ENCODE measurements at regions not wholly inside any gene's neighbourhood (a gene's known extent, or its start where the extent isn't known, plus 50 kb on each side); places are given as distances from the start of the nearest gene placed in this dataset.

DNA sequence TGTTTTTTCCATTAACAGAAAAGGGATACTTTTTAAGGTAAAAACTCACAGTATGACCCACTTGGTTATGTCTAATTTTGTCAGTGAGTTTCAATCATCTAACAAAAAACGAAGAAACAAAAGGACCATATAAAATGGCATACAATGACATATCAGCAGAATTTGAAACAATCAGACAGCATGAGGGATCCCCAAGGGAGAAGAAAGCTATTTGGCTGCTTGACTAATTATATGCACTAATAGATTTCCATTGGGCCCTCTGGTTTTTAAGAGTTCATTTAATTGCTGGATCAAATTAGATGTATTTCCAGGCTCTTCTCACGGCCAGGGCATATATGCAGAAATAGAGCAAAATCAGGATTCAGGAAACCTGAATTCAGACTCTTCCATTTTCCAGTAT, 376.4 kb upstream of the GBE1 start:
- TF ChIP-seq, protein P1, sequence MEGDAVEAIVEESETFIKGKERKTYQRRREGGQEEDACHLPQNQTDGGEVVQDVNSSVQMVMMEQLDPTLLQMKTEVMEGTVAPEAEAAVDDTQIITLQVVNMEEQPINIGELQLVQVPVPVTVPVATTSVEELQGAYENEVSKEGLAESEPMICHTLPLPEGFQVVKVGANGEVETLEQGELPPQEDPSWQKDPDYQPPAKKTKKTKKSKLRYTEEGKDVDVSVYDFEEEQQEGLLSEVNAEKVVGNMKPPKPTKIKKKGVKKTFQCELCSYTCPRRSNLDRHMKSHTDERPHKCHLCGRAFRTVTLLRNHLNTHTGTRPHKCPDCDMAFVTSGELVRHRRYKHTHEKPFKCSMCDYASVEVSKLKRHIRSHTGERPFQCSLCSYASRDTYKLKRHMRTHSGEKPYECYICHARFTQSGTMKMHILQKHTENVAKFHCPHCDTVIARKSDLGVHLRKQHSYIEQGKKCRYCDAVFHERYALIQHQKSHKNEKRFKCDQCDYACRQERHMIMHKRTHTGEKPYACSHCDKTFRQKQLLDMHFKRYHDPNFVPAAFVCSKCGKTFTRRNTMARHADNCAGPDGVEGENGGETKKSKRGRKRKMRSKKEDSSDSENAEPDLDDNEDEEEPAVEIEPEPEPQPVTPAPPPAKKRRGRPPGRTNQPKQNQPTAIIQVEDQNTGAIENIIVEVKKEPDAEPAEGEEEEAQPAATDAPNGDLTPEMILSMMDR (IDR thresholded peaks at IDR 0.05): no peak
- H3K4me3 Mint-ChIP-seq: no peak overlapping the region
- H3K4me1 Mint-ChIP-seq: peaks cover 2% of the 10 kb centered on the region
- no peak overlapping the region for H3K9ac ChIP-seq (ENCODE audit: insufficient read depth, low read length, poor library complexity, severe bottlenecking)
- H3K9me3 ChIP-seq (replicated peaks in 1 of 2; ENCODE audit: control insufficient read depth in 1 of 2, insufficient read depth in 1 of 2, low read length in 2 of 2): peaks cover 0 to 8% of the 10 kb centered on the region in 2 donors
- peaks cover 0 to 4% (median 3%) of the 10 kb centered on the region in 3 donors for H3K27me3 Mint-ChIP-seq (ENCODE audit: low read depth in 3 of 3)
- WGBS (ENCODE audit: insufficient coverage): no CpG with 5 or more reads among the region's 2 CpGs
- no peak overlapping the region for H3K4me2 ChIP-seq (replicated peaks; ENCODE audit: extremely low read depth, low read length, poor library complexity, severe bottlenecking)
- no peaks in the 10 kb centered on the region for H4K20me1 ChIP-seq (ENCODE audit: insufficient read depth, low read length)
- no peak for DNase-seq
- H2AFZ ChIP-seq (ENCODE audit: insufficient read depth, low read depth, low read length, poor library complexity, severe bottlenecking): no peak overlapping the region
- intact Hi-C loops (cut with micrococcal nuclease): loop anchor here in 1 of 2 donors (10.0 kb wide), 1 partner anchor 643 kb away; no protein-coding TSS in a partner anchor
- no peak overlapping the region for H3K4me3 ChIP-seq (replicated peaks in 1 of 3; ENCODE audit: low read depth in 2 of 3, low read length in 3 of 3)
- no peaks in the 10 kb centered on the region for H3K27me3 ChIP-seq (ENCODE audit: control insufficient read depth in 2 of 2, insufficient read depth in 2 of 2, low read length in 2 of 2)
- H3K36me3 ChIP-seq (replicated peaks in 1 of 2; ENCODE audit: control insufficient read depth in 1 of 2, insufficient read depth in 2 of 2, low read length in 2 of 2): no peaks in the 10 kb centered on the region
- H3K27ac ChIP-seq (ENCODE audit: low read depth in 1 of 2, low read length in 2 of 2): no peak overlapping the region
- H3K9me3 Mint-ChIP-seq: peaks cover 0 to 9% (median 3%) of the 10 kb centered on the region in 7 donors
- no peak overlapping the region for H3K27ac Mint-ChIP-seq
- no peaks in the 10 kb centered on the region for H3K4me1 ChIP-seq (ENCODE audit: control insufficient read depth in 1 of 2, insufficient read depth in 2 of 2, low read length in 2 of 2)
- no peaks in the 10 kb centered on the region for H3K36me3 Mint-ChIP-seq
- no peaks in the 10 kb centered on the region for H3K79me2 ChIP-seq (ENCODE audit: insufficient read depth, low read length)

DNA sequence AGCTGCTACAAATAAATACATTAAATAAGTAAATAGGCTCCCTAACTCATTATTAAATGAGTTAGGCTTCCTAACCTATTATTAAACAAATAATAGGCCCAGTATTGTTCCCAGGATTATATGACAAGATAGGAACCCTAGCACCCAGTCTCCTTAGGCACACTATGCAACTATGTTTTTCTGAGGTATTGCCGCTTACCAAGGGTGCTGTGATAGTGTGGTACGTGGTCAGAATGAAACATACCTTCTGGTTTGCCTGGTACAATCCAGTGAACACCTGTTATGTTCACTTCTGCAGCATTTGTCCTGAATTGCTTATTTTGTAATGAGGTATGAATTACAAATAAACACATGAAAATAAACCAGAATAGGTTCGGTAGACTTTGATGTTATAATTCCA, 375.6 kb upstream of the GBE1 start:
- Mint-ChIP-seq H3K4me1 (peaks cover 4% of the 10 kb centered on the region), H3K27ac (no peak overlapping the region), H3K9me3 (peaks cover 0 to 9% (median 3%) of the 10 kb centered on the region in 7 donors), H3K4me3 (no peak overlapping the region), H3K27me3 (ENCODE audit: low read depth in 3 of 3) (peaks cover 0 to 4% (median 3%) of the 10 kb centered on the region in 3 donors), H3K36me3 (no peaks in the 10 kb centered on the region)
- H3K9me3 ChIP-seq (replicated peaks in 1 of 2; ENCODE audit: control insufficient read depth in 1 of 2, insufficient read depth in 1 of 2, low read length in 2 of 2): peaks cover 0 to 8% of the 10 kb centered on the region in 2 donors
- no peak overlapping the region for H3K4me2 ChIP-seq (replicated peaks; ENCODE audit: extremely low read depth, low read length, poor library complexity, severe bottlenecking)
- H3K27me3 ChIP-seq (ENCODE audit: control insufficient read depth in 2 of 2, insufficient read depth in 2 of 2, low read length in 2 of 2): no peaks in the 10 kb centered on the region
- no peaks in the 10 kb centered on the region for H3K36me3 ChIP-seq (replicated peaks in 1 of 2; ENCODE audit: control insufficient read depth in 1 of 2, insufficient read depth in 2 of 2, low read length in 2 of 2)
- intact Hi-C loops (cut with micrococcal nuclease): loop anchor here in 1 of 2 donors (10.0 kb wide), 1 partner anchor 642 kb away; no protein-coding TSS in a partner anchor
- no peak overlapping the region for H3K27ac ChIP-seq (ENCODE audit: low read depth in 1 of 2, low read length in 2 of 2)
- no peak overlapping the region for H3K9ac ChIP-seq (ENCODE audit: insufficient read depth, low read length, poor library complexity, severe bottlenecking)
- H4K20me1 ChIP-seq (ENCODE audit: insufficient read depth, low read length): no peaks in the 10 kb centered on the region
- no peak for DNase-seq
- TF ChIP-seq, protein P1 (IDR thresholded peaks at IDR 0.05): no peak
- no peak overlapping the region for H3K4me3 ChIP-seq (replicated peaks in 1 of 3; ENCODE audit: low read depth in 2 of 3, low read length in 3 of 3)
- no peaks in the 10 kb centered on the region for H3K4me1 ChIP-seq (ENCODE audit: control insufficient read depth in 1 of 2, insufficient read depth in 2 of 2, low read length in 2 of 2)
- no peak overlapping the region for H2AFZ ChIP-seq (ENCODE audit: insufficient read depth, low read depth, low read length, poor library complexity, severe bottlenecking)
- no CpG with 5 or more reads among the region's 3 CpGs for WGBS (ENCODE audit: insufficient coverage)
- H3K79me2 ChIP-seq (ENCODE audit: insufficient read depth, low read length): no peaks in the 10 kb centered on the region

All from CD14-positive monocyte (primary cell).